ENCODE measurements at regions not wholly inside any gene's neighbourhood (a gene's known extent, or its start where the extent isn't known, plus 50 kb on each side); places are given as distances from the start of the nearest gene placed in this dataset.
A peak's percentile ranks its signal among the peaks of the same experiment; 100 is the strongest.

DNA sequence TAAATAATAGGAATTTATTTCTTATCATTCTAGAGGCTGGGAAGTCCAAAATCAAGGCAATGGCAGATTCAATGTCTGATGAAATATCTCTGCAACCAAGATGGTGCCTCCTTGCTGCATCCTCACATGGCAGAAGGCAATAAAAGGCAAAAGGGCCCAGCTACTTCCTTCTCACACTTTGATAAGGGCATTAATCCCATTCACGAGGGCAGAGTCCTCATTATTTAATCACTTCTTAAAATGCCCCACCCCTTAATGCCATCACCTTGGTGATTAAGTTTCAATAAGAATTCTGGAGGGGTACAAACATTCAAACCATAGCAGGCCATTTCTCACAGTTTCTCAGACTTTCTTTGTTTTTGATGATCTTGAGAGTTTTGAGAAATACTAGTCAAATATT is 145.8 kb upstream of the TSHZ2 start:
- no peak for DNase-seq (ENCODE audit: low spot score)
- in situ Hi-C loops (cut with HindIII; ENCODE audit: low sequenced_read_pairs), result no loop called here

DNA sequence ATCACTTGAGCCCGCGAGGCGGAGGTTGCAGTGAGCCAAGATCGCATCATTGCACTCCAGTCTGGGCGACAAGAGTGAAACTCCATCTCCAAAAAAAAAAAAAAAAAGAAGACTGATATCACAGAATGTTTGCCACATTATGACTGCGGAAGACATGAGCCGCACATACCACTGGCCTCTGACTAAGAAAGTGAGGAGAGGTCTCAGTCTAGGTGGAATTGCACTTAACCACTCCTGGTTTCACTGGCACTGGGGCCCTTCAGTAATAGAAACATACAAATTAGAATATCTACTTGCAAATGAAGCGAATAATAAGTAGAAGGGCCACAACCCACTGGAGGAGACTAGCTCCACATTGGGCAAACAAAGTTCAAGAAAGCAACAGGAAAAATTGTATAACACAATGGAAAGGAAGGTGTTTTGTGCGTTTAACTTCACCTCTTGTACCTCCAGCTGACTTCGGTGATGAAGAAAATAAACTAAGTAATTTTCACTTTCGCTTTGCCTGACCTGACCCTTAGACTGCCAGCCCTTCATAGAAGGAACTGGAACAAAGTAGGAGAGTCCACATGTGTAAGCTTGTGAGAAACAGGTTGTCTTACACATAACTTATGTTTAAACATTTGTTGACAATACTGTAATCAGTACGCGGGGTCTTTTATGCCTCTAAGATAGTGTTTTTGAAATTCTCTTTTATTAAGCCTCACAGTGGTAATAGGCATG is 147.5 kb upstream of the TSHZ2 start:
- in situ Hi-C loops (cut with HindIII; ENCODE audit: low sequenced_read_pairs), result no loop called here

DNA sequence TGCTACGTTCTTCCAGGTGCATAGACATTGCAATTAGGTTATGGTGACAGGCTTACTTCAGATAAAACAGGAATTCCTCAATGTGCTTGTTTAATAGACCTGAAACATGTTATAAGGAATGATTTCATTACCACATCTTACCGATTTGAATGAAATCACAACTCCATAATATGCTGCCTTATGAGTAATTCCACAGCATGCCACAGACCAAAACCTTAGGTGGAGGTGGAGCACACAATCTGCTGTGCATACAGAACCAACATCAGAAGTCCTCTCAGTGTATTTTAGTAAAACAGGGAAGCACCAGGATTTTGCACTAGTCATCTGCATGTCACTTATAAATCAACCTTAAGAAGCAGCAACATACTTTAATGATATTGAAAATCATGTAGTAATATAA is 148.9 kb upstream of the TSHZ2 start:
- no peak for DNase-seq (ENCODE audit: low spot score)
- in situ Hi-C loops (cut with HindIII; ENCODE audit: low sequenced_read_pairs), result no loop called here

More for the DNA sequence above, 147.5 kb upstream of the TSHZ2 start:
- DNase-seq (ENCODE audit: low spot score), result no peak

DNA sequence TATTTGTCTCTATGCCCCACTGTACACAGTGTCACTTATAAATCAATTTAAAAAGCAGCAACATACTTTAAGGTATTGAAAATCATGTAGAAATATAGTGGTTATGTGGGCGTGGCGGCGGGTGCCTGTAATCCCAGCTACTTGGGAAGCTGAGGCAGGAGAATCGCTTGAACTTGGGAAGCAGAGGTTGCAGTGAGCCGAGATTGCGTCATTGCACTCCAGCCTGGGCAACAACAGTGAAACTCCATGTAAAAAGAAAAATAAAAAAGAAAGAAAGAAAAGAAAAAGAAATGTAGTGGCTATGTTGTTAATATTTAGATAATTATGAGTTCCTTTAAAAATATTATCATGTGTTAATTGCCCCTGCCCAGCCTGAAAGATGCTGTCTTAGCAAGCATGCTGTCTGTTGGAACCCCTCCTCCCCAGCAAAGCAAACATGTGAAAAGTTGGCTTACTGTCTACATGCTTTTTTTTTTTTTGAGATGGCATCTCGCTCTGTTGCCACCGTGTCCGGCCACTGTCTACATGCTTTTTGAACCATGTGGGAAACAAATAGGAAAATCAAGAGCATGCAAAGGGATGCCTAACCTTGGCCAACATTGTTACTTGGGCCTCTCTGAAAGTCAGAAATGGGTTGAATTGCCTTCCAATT is 151.4 kb upstream of the TSHZ2 start:
- in situ Hi-C loops (cut with HindIII; ENCODE audit: low sequenced_read_pairs), result no loop called here
- DNase-seq (ENCODE audit: low spot score), result no peak

DNA sequence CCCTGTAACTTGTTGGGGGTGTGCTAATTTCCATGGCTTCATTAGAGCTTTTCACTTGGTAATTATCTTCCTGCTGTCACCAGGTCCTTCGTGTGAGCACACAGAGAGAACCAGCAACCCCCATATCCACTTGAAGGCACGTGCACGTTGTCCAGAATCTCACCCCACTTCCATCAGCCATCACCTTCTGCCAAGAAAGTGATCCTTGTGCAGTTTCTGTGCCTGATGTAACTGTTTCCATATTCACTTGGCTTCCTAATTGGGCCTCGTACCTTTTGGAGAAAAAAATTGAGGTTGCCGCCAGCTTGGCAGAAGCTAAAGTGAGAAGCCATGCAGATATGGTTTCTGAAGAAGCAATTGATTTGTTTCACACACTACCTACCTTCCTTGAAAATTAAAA is 153.7 kb upstream of the TSHZ2 start:
- in situ Hi-C loops (cut with HindIII; ENCODE audit: low sequenced_read_pairs), result no loop called here
- DNase-seq (ENCODE audit: low spot score), result no peak

DNA sequence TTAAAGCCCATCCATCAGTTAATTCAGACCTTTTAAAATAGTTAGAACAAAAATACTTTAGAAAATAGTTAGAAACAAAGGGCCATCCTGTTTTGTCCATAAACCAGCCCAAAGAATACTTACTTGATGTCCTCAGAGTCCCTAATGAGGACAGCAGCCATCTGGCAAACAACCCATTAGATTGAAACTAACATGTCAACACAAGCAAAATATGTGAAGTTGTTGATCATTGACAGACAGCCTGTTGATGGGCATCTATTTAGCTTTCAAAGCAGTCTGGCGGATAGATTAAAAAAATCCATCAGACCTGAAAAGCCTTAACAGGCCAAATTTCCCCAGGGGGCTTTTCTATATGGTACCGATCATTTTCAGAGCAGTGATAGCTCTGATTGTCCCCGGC is 154.2 kb upstream of the TSHZ2 start:
- in situ Hi-C loops (cut with HindIII; ENCODE audit: low sequenced_read_pairs), result no loop called here
- no peak for DNase-seq (ENCODE audit: low spot score)

DNA sequence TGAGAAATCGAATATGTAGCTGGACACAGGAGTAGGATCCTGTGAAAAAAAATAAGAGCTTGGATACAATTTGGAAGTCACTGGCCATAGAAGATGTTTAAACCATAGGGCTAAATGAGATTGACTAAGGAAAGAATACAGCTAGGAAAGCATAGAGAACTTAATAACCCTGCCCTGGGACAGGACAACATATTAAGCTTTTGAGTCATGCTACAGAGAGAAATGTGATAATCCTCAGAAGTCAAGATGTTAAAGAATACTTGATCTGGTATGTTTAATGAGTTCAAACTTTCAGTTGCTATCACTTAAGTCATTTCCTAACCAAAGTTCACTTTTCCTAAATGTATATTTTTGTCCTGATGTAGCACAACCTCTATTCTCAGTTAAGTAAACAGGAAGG is 154.6 kb upstream of the TSHZ2 start:
- no peak for DNase-seq (ENCODE audit: low spot score)
- in situ Hi-C loops (cut with HindIII; ENCODE audit: low sequenced_read_pairs), result no loop called here

DNA sequence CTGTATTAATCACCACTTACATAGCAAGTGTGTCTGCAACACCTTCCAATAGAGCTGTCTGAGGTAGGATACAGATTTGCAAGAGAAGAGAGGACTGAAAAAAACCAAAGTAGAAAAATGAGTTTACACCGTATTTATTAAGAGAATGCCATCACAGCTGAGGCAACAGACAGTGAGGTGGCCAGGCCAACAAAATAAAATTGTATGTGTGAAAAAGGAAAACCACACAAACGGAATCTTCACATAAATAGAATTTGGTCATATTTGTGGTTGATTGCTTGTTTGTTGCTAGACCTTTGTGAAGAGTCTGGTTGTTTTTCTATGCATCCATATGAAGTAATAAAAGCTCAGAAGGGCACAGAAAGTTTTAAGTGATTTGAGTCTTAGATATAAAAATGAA is 157.8 kb upstream of the TSHZ2 start:
- in situ Hi-C loops (cut with HindIII; ENCODE audit: low sequenced_read_pairs), result no loop called here
- no peak for DNase-seq (ENCODE audit: low spot score)

DNA sequence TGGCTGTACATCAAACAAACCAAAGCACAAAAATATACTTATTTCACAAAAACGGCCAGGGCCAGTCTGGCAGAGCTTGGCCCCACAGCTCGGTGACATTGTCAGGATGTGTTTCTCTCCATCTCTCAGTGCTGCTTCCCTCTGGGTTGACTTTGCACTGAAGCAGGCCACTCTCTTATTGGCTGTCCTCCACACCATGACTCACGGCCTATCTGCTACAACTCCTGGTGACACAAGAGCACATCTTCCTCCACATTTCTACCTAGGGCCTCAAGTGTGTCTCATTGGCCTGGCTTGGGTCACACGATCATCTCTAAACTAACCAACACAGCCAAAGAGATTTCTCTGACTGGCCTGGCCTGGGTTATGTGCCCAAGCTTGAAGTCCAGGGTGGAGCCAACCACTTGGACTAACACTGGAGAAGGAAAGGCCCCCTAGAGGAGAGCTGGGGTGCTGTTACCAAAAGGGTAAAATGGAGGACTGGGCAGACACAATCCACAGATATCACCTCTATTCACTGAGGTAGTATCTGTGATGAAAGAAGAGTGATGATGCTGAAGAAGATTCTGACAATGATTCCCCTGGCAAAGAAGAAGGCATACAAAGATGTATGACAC is 159.8 kb upstream of the TSHZ2 start:
- in situ Hi-C loops (cut with HindIII; ENCODE audit: low sequenced_read_pairs), result no loop called here
- DNase-seq (ENCODE audit: low spot score), result no peak

DNA sequence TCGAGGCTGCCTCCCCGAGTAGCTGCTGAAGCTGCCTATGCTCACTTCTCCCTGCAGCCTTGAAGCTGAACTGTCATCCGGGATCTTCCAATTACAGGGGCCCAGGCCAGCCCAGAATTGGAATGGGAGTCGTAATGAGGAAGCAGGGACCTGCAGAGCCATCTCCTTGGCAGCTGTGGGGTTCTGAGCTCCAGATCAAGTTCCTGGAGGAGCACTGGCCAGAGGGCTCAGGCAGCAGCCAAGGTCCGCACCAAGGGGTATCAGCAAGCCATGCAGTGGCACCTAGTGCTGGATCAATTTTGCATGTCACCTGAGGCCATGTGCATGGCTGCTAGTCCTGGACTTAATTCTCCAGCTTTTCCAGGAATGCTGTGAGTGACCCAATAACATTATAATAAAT is 163.2 kb upstream of the TSHZ2 start:
- in situ Hi-C loops (cut with HindIII; ENCODE audit: low sequenced_read_pairs), result no loop called here
- no peak for DNase-seq (ENCODE audit: low spot score)

DNA sequence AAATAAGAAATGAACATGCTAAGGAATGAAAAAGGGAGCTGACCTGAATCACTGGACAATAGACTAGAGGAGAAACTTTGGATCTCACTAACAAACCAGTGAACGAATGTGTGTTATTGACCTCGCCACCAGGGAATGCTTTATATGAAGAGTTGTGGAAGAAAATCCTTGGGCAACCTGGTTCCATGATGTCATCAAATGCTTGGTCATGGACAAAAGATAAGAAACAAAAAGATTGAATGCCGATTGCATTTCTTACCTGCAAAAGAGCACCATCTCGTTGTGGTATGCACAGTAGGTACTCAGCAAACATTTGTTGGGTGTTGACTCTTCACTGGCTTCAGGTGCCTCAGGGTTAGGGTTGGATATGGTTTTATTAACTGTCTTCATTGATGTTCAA is 165.2 kb upstream of the TSHZ2 start:
- in situ Hi-C loops (cut with HindIII; ENCODE audit: low sequenced_read_pairs), result no loop called here
- DNase-seq (ENCODE audit: low spot score), result no peak

DNA sequence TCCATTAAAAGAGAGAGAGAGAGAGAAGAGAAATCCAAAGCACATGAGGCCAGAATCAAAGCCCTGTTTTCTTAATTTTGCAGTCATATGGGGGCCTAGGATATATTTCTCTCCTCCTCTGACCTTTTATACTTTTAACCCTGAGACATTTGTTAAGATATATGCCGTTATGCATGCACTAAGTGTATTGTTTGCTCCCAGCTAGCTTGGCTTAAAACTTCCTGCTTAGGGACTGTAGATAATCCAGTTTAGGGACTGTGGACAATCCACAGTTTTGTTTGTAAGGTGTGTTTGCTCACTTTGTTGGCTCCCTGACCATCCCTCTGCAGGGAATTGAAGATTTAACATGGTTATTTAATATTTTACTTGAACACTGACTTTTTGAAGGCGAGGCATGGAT is 166.3 kb upstream of the TSHZ2 start:
- in situ Hi-C loops (cut with HindIII; ENCODE audit: low sequenced_read_pairs), result no loop called here
- no peak for DNase-seq (ENCODE audit: low spot score)

DNA sequence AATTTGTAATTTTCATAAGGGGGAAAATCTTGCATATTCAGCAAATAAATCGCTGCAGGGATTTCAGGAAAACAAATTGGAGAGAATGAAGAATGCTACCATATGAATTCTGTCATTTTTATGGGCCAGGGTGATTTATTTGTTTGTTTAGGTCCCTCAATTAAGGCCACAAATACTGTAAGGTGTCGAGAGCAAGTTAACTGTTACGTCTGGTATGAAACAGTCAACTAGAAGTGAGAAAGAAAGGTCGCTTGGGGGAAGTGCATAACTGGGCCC is 166.9 kb upstream of the TSHZ2 start:
- in situ Hi-C loops (cut with HindIII; ENCODE audit: low sequenced_read_pairs), result no loop called here
- no peak for DNase-seq (ENCODE audit: low spot score)

DNA sequence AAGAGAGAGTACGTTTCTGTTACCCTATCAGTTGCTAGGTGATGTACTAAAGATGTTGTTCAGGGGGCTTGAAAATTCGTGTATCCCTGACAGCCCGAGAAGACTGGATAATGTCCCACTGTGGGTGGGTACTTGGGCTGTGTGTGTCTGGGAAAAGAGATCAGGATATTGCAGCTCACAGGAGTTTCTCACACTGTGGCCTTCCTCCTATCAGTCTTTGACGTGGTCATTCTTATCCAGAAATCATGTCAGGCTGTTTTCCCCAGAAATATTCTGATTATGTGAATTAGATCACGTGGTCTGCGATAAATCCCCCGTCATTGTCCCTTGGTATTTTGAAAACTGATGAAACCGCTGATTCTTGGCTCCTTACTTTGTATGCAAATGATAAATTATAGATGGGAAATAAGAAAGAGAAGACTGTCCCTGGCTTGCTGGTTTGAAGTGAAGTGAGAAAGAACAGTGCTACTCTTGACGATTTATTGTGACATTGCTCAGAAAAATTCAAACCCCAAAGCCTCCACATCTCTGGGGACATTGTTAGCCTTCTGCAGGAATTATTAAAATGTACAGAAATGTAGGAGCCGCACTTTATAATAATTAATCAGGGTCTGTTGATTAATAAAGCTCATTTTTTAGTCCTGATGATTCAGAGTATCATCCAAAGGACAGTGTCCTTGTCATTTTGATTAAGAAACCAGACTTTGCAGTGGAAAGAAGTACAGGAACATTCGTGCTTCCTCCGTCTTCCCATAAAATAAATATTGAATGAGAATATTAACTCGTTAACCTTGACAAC is 167.5 kb upstream of the TSHZ2 start:
- in situ Hi-C loops (cut with HindIII; ENCODE audit: low sequenced_read_pairs), result no loop called here
- DNase-seq (ENCODE audit: low spot score), result no peak

DNA sequence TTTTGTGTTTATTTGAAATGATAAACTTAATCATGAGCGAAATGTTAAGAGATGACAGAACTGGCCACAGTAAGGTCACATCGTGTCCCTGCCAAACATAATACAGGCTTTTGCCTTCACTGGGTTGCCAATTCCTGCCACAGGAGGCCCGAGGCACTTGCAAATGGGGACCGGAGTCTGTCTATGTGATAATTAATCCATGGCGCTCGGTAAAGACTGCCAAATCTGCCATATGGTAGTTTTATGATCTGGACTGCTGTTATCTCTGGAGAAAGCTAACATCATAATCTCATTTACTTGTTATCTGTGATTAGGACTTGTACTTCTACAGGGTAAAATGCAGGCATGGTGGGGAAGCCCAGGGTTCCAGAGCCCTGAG is 170.5 kb upstream of the TSHZ2 start:
- DNase-seq (ENCODE audit: low spot score), result peak; percentile 95
- in situ Hi-C loops (cut with HindIII; ENCODE audit: low sequenced_read_pairs), result no loop called here

DNA sequence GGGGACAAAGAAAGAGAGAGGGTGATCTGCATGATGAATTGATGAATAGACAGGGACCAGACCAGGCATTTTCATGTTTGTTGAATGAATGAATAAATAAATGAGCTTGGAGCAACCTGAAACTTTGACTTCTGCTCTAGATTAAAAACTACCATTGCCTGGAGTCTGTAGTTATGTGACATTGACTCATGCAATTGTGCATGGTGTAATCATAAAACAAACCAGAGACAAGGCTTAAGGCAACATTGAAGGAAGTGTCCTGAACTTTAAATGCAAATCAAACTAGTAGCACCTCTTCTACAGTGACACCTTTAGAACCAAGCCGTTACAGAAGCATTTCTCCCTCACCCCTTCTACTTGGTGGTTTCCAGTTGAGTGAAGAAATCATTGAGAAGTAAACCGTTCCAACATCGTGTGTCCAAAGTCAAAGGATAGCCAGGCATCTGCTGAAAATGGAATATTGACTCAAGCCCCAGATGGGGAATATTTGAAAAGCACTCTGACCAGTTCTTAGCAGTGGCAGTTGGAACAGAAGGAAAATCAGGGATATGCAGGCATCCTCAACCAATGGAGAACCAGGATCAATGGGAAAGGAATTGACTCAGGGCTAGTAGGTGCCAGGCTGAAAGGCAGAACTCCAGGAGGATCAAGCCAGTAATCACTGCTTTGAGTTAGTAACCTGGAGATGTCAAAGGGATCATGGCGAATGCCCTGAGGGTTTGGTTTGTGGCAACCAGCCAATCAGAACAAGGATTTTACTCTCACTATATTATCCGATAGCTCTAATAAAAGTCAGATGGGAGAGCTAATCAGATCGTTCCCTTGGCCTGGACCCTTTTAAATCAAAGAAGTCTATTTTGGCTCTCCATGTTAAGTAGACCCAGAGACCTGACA is 171.2 kb upstream of the TSHZ2 start:
- DNase-seq (ENCODE audit: low spot score), result no peak
- in situ Hi-C loops (cut with HindIII; ENCODE audit: low sequenced_read_pairs), result no loop called here

DNA sequence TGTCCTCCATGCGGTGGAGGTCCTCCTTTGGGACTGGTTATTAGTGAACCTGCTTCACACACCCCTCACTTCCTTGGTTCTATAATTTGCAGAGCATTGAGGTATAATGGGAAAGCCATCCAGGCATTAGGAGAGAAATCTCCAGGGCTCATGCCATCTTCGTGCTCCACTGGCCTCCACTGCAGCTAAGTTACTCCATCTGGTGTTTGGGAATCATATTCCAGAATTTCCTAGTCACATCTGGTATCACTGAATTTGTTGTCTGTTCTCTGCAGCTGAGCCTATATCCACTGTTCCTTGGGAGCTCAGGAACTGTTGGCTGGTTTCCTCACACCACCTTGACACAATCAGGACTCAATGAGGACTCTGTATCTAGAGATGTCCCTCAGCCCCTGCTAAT is 173.0 kb upstream of the TSHZ2 start:
- in situ Hi-C loops (cut with HindIII; ENCODE audit: low sequenced_read_pairs), result no loop called here

DNA sequence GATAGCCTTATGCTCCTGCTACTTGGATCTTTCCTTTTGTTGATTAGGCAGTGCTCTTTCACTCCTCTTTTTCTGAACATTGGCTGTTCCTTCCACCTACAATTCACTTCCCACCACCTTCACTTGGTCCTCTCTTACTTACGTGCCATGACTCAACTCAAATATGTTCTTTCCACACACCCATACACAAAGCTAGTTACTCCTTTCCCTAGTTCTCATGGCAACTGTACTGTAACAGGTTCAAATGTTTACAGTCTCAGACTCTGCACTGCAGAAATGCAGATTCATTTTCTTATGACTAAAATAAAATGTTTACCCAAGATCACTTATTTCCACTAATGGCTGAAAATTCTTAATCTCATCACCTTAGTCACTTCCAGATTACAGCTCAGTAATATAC is 174.0 kb upstream of the TSHZ2 start:
- in situ Hi-C loops (cut with HindIII; ENCODE audit: low sequenced_read_pairs), result no loop called here
- DNase-seq (ENCODE audit: low spot score), result no peak

More for the DNA sequence above, 173.0 kb upstream of the TSHZ2 start:
- DNase-seq (ENCODE audit: low spot score), result no peak

DNA sequence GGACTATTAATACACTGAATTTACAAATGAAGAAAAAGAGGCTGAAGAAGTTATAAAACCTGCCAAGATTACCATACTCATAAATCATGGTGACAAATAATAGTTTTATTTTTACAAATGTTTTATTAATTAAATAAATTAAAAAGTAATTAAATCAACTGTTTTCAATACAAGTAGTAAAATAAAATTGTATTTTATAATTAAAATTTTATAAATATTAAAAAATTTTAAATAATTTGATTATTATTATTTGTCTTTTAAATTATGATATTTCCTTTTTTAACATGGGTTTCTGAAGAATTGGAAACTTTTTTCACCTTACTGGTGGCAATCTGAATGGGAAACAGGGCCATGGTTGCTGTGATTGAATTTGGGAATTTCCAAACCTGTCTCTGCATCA is 177.3 kb upstream of the TSHZ2 start:
- DNase-seq (ENCODE audit: low spot score), result no peak
- in situ Hi-C loops (cut with HindIII; ENCODE audit: low sequenced_read_pairs), result no loop called here

Data from G401 (cell line).